ENCODE measurements at regions not wholly inside any gene's neighbourhood (a gene's known extent, or its start where the extent isn't known, plus 50 kb on each side); places are given as distances from the start of the nearest gene placed in this dataset.
"Not testable (repeated sequence)": the region's sequence is repeated elsewhere in the genome, so short reads cannot be mapped to it uniquely, and the experiment has no call there.

DNA sequence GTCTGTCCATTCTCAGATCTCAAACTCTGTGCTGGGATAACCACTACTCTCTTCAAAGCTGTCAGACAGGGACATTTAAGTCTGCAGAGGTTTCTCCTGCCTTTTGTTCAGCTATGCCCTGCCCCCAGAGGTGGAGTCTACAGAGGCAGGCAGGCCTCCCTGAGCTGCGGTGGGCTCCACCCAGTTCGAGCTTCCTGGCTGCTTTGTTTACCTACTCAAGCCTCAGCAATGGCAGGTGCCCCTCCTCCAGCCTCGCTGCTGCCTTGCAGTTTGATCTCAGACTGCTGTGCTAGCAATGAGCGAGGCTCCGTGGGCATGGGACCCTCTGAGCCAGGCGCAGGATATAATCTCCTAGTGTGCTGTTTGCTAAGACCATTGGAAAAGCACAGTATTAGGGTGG lies 53.1 kb upstream of the HUNK start:
- not testable (repeated sequence) for DNase-seq (ENCODE audit: low read depth in 2 of 2)

DNA sequence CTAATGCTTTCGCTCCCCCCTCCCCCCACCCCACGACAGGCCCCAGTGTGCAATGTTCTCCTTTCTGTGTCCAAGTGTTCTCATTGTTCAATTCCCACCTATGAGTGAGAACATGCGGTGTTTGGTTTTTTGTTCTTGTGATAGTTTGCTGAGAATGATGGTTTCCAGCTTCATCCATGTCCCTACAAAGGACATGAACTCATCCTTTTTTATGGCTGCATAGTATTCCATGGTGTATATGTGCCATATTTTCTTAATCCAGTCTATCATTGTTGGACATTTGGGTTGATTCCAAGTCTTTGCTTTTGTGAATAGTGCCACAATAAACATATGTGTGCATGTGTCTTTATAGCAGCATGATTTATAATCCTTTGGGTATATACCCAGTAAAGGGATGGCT lies 58.5 kb upstream of the HUNK start:
- DNase-seq (ENCODE audit: low read depth in 2 of 2) = not testable (repeated sequence)

DNA sequence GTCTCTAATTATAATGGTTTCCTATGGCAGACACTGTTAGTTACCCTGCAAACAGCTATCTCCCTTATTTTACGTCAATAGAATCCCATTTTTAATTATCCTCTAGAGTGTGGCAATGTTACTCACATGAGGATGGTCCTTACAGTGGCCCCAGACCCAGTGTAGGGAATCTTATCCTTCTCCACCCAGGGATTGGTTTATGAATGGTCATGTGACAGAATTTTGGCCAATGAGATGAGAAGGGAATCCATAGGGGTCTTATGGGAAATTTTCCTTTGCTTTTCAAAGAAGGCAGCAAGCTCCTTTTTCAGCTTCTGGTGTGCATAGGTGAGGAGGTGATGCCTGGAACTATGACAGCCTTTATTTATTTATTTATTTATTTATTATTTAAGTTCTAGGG lies 59.0 kb upstream of the HUNK start:
- no peak for DNase-seq (ENCODE audit: low read depth in 2 of 2)

DNA sequence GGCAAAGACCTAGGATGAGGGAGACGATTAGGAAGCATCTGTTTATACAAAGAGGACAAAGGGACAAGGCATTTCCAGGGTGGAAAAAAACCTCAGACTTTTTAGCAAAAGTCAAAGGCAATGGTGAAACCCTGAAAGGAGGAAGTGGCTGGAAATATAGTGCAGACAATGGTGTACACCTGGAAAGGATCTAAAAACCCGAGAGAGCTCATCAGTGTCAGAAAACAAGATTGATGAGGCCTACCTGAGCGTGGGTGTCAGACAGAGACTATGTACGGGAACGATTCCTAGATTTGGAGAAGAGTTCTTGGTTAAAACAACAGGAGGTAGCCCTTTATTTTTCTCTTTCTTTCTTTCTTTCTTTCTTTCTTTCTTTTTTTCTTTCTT lies 68.8 kb upstream of the HUNK start:
- no peak for DNase-seq (ENCODE audit: low read depth in 2 of 2)

DNA sequence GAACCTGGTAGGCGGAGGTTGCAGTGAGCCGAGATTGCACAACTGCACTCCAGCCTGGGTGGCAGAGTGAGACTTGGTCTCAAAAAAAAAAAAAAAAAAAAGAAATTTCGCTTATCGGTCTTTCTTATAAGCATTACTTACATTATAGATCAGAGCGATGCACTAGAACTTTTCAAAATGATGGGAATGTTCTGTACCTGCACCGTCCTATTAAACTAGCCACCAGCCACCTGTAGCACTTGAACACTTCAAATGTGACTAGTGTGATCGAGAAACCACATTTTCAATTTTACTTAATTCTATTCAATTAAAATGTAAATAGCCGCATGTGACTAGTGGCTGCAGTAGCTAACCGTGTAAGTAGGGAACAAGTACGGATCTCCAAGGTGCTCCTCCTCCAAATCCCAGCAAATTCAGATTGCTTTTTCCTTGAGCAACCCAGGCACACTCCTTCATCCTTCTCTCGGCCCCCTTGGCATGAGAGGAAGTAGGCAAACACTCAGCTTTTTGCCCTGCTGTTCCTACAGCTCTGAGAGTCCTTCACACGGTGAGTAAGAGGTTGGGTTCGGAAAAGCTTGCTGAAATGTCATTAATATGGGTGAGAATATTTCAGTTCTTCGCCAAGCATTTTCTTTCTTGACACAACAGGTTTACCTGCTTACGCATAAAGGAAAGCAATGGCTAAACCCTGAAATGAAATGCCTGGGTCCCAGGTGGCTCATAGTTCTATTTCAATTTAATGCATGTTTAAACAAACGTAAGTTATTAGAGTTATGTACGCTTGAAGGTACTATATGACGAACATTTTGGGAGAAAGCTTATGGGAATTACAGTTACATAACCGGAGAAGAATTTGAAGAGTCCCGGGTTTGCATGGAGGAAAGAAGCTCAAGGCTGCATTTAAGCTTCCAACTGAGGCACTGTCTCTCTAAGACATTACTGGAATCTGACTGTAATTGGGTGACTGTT lies 69.5 kb upstream of the HUNK start:
- DNase-seq (ENCODE audit: low read depth in 2 of 2) = no peak

DNA sequence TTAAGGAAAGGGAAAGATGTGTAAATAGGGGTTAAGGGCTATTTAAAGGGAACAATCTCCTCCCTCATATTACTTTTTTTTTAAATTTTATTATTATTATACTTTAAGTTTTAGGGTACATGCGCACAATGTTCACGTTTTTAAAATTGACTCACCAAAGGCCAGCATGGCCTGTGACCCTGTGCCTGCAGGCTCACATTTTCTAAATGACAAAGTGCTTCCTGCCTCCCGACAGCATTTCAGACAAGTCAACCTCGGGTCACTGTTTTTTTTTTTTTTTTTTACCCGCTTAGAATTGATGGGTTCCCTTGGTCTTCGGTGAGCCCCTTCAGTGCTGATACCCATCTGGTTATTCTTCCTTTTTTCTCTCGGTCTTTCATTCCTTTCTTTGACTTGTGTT lies 70.4 kb upstream of the SCAF4 start:
- DNase-seq (ENCODE audit: low read depth in 2 of 2) = no peak

DNA sequence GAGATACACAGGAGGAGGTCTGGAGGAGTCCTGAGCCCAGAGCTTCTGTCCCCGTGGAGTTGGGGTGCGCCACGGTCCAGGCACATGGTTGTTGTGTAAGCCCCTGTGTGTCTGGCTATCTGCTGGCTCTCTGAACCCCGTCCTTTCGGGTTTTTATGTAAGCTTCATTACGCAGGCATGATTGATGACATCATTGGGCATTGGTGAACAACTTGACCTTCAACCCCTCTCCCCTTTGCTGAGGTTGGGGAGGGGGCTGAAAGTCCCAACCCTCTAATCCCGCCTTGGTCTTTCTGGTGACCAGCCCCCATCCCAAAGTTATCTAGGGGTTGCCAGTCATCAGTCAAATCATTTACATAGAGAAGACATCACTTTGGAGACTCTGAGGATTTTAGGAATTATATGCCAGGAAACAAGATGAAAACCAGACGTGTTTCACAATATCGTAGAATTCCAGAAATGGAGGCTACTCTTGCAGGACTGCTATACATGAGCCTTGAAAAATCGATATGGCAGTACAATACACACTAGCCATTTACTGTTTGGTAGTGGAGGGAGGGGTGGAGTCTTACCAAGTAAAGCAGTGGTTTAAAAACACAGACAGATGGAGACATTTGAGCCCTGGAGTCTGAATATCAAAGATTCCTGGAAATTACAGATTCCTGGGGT lies 69.8 kb upstream of the SCAF4 start:
- no peak for DNase-seq (ENCODE audit: low read depth in 2 of 2)

DNA sequence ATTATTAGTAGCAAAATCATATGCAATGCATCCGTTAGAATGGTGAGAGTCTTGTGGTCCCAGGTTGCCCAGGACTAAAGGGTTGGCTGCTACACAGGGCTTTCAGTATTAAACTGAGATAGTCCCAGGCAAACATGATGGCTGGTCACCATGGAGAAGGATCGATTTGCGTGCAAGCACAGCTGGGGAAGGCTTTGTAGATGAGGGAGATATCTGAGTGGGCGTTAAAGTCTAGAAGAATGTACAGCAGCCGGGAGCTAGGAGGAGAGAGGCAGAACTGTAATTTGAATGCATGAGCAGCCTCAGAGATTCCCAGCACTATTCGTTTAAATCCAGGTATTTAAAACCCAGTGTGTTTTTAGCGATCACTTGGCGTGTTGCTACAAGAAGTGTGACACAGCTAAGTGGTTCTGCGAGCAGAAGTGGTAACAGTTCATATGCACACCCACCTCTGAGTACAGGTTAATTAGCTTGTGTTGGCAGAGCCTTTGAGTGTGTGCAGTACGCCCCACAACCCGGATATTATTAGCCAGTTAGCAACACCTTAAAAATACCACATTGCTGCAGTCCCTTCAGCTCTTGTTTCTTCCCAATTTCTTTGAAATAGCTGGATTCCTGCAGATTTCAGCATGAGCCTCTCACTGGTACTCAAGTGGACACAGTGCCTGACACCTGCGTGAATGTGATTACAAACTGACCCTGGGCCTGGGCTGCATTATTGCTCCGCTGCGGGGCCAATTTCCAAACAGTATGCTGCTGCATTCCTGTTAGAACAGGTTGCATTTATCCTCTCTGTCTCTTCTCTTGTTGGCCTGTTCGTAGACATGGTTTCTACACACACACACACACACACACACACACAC lies 67.2 kb upstream of the SCAF4 start:
- no peak for DNase-seq (ENCODE audit: low read depth in 2 of 2)

DNA sequence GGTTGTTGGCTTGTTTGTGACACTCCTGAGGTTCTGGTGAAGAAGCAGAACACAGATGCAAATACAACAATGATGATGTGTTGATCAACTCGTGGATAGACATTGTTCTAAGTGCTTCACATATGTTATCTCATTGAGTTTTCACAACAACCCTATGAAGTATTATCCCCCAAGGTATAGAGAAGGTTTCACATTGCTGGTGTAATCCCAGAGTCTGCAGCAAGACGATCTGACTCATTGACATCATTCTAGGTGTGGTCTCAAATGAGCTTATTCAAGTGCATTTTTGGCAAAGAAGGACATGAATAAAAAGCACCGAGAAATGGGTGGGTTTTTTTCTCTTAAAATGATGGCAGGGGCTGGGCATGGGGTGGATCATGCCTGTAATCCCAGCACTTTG lies 64.1 kb upstream of the SCAF4 start:
- no peak for DNase-seq (ENCODE audit: low read depth in 2 of 2)

DNA sequence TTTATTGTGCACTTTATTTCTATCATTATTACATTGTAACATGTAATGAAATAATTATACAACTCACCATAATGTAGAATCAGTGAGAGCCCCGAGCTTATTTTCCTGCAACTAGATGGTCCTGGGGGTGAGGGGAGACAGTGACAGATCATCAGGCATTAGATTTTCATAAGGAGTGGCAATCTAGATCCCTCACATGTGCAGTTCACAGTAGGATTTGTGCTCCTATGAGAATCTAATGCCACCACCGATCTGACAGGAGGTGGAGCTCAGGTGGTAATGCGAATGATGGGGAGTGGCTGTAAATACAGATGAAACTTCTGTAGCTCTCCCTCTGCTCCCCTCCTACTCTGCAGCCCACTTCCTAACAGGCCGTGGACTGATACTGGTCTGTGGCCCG lies 58.5 kb upstream of the SCAF4 start:
- not testable (repeated sequence) for DNase-seq (ENCODE audit: low read depth in 2 of 2)

DNA sequence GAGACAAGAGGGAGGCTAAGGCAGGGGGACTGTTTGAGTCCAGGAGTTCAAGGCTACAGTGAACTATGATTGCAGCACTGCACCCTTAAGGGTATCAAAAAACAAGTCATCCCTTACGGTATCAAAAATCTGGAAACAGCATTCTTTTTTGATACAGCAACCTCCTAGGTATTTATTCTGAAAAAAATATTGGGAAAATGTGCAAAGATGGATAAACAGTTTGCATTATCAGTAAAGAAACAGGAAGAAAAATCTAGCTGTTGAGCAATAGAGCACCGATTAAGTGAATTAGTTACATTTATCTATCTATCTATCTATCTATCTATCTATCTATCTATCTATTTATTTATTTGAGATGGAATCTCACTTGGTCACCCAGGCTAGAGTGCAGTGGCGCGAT lies 56.7 kb upstream of the SCAF4 start:
- DNase-seq (ENCODE audit: low read depth in 2 of 2) = no peak

DNA sequence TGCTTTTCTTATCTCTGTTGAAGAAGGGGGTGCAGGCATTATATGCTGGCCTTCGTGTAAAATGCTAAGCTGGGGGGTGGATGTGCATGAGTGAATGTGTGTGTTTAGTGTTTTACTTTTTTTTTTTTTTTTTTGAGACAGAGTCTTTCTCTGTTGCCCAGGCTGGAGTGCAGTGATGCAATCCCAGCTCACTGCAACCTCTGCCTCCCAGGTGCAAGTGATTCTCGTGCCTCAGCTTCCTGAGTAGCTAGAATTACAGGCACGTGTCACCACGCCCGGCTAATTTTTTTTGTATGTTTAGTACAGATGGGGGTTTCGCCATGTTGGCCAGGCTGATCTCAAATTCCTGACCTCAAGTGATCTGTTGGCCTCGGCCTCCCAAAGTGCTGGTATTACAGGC lies 55.8 kb upstream of the SCAF4 start:
- not testable (repeated sequence) for DNase-seq (ENCODE audit: low read depth in 2 of 2)

DNA sequence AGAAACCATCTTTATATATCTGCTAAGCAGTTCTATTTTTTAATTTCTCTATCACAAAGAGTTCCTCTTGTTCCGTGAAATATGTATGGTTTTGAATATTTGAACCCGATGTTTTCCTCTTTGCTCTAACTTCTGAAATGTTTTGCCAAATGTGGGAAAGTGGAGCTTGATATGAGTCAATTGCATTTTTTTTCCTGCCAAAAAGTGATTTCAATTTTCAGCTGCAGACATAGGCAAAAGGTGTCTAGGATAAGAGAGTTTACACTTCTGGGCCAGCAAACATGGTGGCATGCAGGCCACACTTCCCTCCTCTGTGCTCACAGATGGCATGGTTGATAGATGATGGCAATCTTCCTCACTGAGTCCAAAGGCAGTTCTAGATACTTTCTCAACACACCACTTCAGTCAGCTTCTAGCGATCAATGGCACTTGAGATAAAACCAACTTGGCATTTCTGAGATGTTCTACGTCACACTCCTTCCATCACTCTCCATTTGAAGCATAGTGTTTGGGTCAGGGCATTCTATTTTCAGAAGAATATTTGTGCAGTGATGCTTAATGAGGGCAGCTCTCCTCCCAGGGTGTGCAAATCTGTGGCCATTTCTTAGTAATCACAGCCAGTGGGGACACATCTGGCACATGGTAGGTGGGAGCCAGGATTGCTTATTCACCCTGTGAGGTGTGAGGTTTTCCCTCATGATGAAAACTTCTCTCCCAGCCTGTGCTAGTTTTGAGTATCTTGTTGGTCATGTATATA lies 54.4 kb upstream of the SCAF4 start:
- DNase-seq (ENCODE audit: low read depth in 2 of 2) = no peak

DNA sequence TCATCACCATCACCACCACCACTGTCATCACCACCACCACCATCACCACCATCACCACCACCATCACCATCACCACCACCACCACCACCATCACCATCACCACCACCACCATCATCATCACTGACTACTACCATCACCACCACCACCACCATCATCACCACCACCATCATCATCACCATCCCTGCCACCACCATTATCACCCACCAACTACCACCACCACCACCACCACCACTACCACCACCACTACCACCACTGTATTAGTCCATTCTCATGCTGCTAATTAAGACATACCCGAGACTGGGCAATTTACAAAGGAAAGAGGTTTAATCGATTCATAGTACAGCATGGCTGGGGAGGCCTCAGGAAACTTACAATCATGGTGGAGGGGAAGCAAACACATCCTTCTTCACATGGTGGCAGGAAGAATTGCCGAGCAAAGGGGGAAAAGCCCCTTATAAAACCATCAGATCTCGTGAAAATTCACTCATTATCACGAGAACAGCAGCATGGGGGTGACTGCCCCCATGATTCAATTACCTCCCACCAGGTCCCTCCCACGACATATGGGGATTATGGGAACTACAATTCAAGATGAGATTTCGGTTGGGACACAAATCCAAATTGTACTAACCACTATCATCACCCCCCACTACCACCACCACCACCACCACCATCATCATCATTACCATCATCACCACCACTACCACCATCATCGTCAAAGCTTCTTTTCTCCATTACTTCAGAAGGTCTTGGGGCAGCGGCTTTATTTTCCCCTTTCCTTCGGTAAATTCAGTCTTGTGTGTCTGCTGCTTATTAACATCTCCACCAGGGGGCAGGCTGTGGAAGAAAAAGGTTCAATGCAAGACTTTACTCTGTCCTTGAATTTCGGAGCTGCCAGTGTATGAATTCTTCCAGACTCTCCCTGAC lies 53.6 kb upstream of the SCAF4 start:
- DNase-seq (ENCODE audit: low read depth in 2 of 2) = peak; percentile 33 to 45

DNA sequence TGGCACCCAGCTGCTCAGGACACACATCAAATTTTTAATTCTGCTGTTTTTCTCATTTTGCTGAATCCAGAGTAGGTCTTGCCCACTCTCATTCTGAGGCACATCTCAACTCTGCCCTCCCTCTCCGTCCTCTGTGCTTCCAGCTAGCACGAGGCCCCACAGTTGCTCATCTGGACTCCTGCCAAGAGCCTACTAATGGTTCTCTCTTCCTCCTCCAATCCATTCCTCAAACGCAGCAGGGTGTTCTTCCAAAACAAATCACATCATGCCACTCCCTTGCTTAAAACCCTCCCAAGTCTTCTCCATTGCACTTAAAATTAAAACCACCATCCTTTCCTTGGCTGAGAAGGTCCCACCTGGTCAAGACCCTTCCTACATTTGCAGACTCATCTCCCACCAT lies 49.8 kb upstream of the SCAF4 start:
- no peak for DNase-seq (ENCODE audit: low read depth in 2 of 2)

All from activated CD4-positive, alpha-beta T cell treated with anti-CD3 and anti-CD28 coated beads for 24 hours (primary cell).